Colonic mucosa (tissue), 4 donors: ENCODE measurements at regions not wholly inside any gene's neighbourhood (a gene's known extent, or its start where the extent isn't known, plus 50 kb on each side); places are given as distances from the start of the nearest gene placed in this dataset.
"Not testable (repeated sequence)": the region's sequence is repeated elsewhere in the genome, so short reads cannot be mapped to it uniquely, and the experiment has no call there.

Experiments
- DNase-seq: peaks from one replicate; pipeline ENCODE4 v3.0.0-alpha.2; 2020
- H3K27ac ChIP-seq: fragments of 200-600 bp; one replicate; pipeline ENCODE4 v1.8.0; 2021
- H3K27me3 ChIP-seq: fragments of 200-600 bp; one replicate; pipeline ENCODE4 v1.8.0; 2021
- H3K36me3 ChIP-seq: fragments of 200-600 bp; one replicate; pipeline ENCODE4 v1.8.0; 2021
- H3K4me1 ChIP-seq: fragments of 200-600 bp; one replicate; pipeline ENCODE4 v1.8.0; 2021; ENCODE audit warnings: mild to moderate bottlenecking
- H3K4me3 ChIP-seq: fragments of 200-600 bp; one replicate; pipeline ENCODE4 v1.8.0; 2021
- H3K9ac ChIP-seq, 2 donors: one replicate each; pipeline ENCODE4 v1.7.0; 2013; ENCODE audit warnings: control low read depth in 2 of 2, low read depth in 2 of 2, low read length in 2 of 2
- H3K9me3 ChIP-seq: fragments of 200-600 bp; one replicate; pipeline ENCODE4 v1.8.0; 2021
- intact Hi-C: fragments of 100-400 bp; cut with DNase I; formaldehyde crosslinking; loops from one replicate; pipeline ENCODE4 v1.14.1; 2022
- TF ChIP-seq, protein P1 (sequence below): fragments of 200-600 bp; IDR thresholded peaks from one replicate; pipeline ENCODE4 v1.8.0; 2022; ENCODE audit warnings: antibody characterized with exemption, mild to moderate bottlenecking
- donor health status: healthy.
- donor health status: DM: no; HTN: no; CAD: no.
- donor health status: DM: no; HTN: no; CAD: no.

DNA sequence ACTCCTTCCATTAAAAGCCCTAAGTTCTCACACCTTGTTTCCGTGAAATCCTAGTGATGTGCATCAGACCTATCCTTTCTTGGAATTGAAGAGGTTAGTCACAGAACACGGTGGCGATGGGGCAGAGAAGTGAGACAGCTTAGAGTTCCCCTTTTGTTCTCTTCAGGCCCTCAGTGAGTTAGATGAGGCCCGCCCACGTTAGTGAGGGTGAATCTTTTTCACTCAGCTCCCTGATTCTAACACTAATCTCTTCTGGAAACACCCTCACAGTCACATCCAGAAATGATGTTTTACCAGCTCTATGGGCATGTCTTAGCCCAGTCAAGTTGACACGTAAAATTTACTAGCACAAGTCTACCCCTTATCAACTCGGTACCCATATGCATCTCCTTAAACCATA, 172.7 kb upstream of the NOX3 start:
- TF ChIP-seq, protein P1, sequence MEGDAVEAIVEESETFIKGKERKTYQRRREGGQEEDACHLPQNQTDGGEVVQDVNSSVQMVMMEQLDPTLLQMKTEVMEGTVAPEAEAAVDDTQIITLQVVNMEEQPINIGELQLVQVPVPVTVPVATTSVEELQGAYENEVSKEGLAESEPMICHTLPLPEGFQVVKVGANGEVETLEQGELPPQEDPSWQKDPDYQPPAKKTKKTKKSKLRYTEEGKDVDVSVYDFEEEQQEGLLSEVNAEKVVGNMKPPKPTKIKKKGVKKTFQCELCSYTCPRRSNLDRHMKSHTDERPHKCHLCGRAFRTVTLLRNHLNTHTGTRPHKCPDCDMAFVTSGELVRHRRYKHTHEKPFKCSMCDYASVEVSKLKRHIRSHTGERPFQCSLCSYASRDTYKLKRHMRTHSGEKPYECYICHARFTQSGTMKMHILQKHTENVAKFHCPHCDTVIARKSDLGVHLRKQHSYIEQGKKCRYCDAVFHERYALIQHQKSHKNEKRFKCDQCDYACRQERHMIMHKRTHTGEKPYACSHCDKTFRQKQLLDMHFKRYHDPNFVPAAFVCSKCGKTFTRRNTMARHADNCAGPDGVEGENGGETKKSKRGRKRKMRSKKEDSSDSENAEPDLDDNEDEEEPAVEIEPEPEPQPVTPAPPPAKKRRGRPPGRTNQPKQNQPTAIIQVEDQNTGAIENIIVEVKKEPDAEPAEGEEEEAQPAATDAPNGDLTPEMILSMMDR: no peak
- DNase-seq: no peak
- Histone ChIP-seq H3K4me1 (no peaks in the 10 kb centered on the region), H3K9ac (no peak overlapping the region), H3K4me3 (no peak overlapping the region), H3K27ac (no peak overlapping the region), H3K36me3 (no peaks in the 10 kb centered on the region), H3K9me3 (no peaks in the 10 kb centered on the region), H3K27me3 (no peaks in the 10 kb centered on the region)
- intact Hi-C loops: no loop called here

- H3K36me3 ChIP-seq, H3K9me3 ChIP-seq, H3K4me3 ChIP-seq, H3K4me1 ChIP-seq, H3K27ac ChIP-seq, H3K9ac ChIP-seq, intact Hi-C loops, H3K27me3 ChIP-seq, DNase-seq: not testable (repeated sequence)
Observed at GRCh38 chr6:155627722-155628212, 172.1 kb upstream of the NOX3 start.

- no peaks in the 10 kb centered on the region for H3K27me3 ChIP-seq
- TF ChIP-seq, protein P1: no peak
- intact Hi-C loops: no loop called here
Observed at GRCh38 chr6:155623450-155624178, 168.0 kb upstream of the NOX3 start.

DNA sequence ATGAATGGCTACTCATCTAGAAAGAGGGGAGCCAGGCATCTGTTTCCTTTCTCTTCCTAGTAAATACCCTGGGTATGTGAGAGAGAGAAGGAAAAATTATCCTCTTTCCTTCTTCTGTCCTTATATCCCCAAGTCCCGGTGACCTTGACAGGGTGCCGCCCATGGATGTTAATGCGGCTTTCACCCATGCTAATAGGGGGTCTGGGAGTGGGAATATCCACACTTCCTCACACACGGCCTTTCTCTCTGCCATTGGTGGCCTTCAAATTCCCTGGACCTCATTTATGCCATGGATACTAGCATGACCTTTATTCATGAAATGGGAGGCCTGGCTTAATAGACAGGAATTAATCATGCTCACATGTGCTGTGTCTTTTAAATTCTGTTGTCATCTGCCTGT, 159.0 kb upstream of the NOX3 start:
- no peaks in the 10 kb centered on the region for H3K27me3 ChIP-seq
- no peak overlapping the region for H3K4me3 ChIP-seq
- H3K4me1 ChIP-seq: no peaks in the 10 kb centered on the region
- TF ChIP-seq, protein P1: no peak
- H3K9ac ChIP-seq: no peak overlapping the region
- intact Hi-C loops: no loop called here
- no peaks in the 10 kb centered on the region for H3K9me3 ChIP-seq
- H3K36me3 ChIP-seq: no peaks in the 10 kb centered on the region
- DNase-seq: no peak
- H3K27ac ChIP-seq: no peak overlapping the region

More at GRCh38 chr6:155623450-155624178, 168.0 kb upstream of the NOX3 start:
- Histone ChIP-seq H3K9me3 (no peaks in the 10 kb centered on the region), H3K4me1 (no peaks in the 10 kb centered on the region), H3K36me3 (no peaks in the 10 kb centered on the region), H3K4me3 (no peak overlapping the region), H3K9ac (no peak overlapping the region), H3K27ac (no peak overlapping the region)
- no peak for DNase-seq

DNA sequence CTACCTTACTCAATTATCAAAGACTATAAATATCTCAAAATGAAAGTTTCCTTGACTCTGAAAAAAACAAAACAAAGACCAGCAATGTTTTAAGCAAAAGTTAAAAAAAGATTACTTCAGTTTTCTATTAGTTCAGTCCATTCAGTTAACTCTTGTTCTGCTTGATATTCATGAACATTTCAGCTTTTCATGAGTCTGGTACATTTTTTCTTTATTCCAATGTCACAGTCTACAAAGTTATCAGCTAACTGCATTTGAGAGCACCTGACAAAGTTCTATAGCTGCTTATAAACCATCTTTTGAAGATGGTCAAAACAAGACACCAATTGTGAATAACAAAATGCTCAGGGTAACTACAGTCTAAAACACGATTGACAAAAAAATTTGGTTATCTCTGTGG, 156.1 kb upstream of the NOX3 start:
- Histone ChIP-seq H3K9ac (no peak overlapping the region), H3K27me3 (no peaks in the 10 kb centered on the region), H3K27ac (no peak overlapping the region), H3K4me3 (no peak overlapping the region), H3K4me1 (no peaks in the 10 kb centered on the region), H3K9me3 (no peaks in the 10 kb centered on the region), H3K36me3 (no peaks in the 10 kb centered on the region)
- DNase-seq: no peak
- intact Hi-C loops: no loop called here
- TF ChIP-seq, protein P1: no peak

DNA sequence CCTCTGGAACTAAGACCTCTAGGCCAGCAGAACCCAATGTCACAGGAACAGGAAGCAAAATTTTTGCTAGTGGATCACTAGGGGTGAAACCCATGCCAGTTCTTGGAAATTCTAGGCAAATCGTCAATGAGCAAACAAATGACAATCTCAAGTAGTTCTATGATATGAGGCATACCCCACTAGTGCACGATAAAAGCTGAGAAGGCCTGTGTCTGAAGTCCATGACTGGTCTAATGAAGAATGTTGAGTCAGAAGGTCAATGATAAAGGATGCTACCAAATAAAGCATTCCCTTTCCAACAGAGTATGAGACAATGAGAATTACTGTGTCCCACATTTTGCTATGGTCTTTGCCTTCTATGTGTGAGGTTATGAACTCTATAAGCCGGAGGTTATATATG, 149.4 kb upstream of the NOX3 start:
- Histone ChIP-seq H3K9me3 (no peaks in the 10 kb centered on the region), H3K4me3 (no peak overlapping the region), H3K36me3 (no peaks in the 10 kb centered on the region), H3K27me3 (no peaks in the 10 kb centered on the region), H3K9ac (no peak overlapping the region), H3K4me1 (no peaks in the 10 kb centered on the region), H3K27ac (no peak overlapping the region)
- DNase-seq: no peak
- intact Hi-C loops: no loop called here
- TF ChIP-seq, protein P1: no peak
